Spleen (tissue), 7 donors: ENCODE measurements at regions not wholly inside any gene's neighbourhood (a gene's known extent, or its start where the extent isn't known, plus 50 kb on each side); places are given as distances from the start of the nearest gene placed in this dataset.

ENCODE experiments used
- CTCF ChIP-seq, 11 experiments: fragments of 200-600 bp in 7 of 11; fragments of 450-650 bp in 4 of 11; sonication (generic) in 4 of 11; IDR thresholded peaks in 8 of 11; conservative IDR thresholded peaks in 3 of 11; 1 replicate in 7 of 11; 2 replicates in 4 of 11; pipeline versions ENCODE4 v1.4.0 to v1.8.0; 2016 to 2021; ENCODE audit warnings: antibody characterized with exemption in 11 of 11, inconsistent platforms in 4 of 11, mild to moderate bottlenecking in 1 of 11
- POLR2A ChIP-seq, 3 donors: fragments of 450-650 bp; IDR thresholded peaks; one replicate each; pipeline ENCODE4 v1.5.1; 2017; ENCODE audit warnings: antibody characterized with exemption in 3 of 3, mild to moderate bottlenecking in 1 of 3
- POLR2AphosphoS5 ChIP-seq, 3 donors: sonication (generic); formaldehyde crosslinking; IDR thresholded peaks; one replicate each; pipeline ENCODE4 v1.5.1; 2017; ENCODE audit warnings: antibody characterized with exemption in 3 of 3
- donor health status: DM: no; HTN: no; CAD: no; lungs with moderate emphysema.
- donor health status: DM: no; HTN: no; CAD: no.
- donor health status: DM: no; HTN: no; CAD: no.

- TF ChIP-seq CTCF (IDR thresholded peaks at IDR 0.05 in 8 of 11, conservative IDR thresholded peaks at IDR 0.05 in 3 of 11) (no peak), POLR2A (IDR thresholded peaks at IDR 0.05) (no peak), POLR2AphosphoS5 (IDR thresholded peaks at IDR 0.05) (no peak)
Measured at GRCh38 chr6:167230288-167230687, 60.8 kb upstream of the UNC93A start.
